Fibroblast of skin of back (primary cell): ENCODE measurements at regions not wholly inside any gene's neighbourhood (a gene's known extent, or its start where the extent isn't known, plus 50 kb on each side); places are given as distances from the start of the nearest gene placed in this dataset.
A peak's percentile ranks its signal among the peaks of the same experiment; 100 is the strongest.
"Not testable (repeated sequence)": the region's sequence is repeated elsewhere in the genome, so short reads cannot be mapped to it uniquely, and the experiment has no call there.

ENCODE experiments used
- DNase-seq: peaks from one replicate; pipeline ENCODE4 v3.0.0-alpha.2; 2013

DNA sequence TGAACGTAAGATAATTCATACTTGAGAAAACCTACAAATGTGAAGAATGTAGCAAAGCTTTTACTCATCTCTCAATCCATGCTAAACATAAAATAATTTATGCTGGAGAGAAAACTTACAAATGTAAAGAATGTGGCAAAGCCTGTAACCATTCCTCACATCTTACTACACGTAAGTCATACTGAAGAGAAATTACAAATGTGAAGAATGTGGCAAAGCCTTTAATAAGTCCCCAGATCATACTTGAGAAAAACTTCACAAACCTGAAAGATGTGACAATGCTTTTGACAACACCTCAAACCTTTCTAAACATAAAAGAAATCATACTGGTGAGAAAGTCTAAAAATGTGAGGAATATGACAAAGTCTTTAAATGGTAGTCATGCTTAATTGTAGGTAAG lies 89.4 kb downstream of the ZNF675 start:
- DNase-seq = no peak

DNA sequence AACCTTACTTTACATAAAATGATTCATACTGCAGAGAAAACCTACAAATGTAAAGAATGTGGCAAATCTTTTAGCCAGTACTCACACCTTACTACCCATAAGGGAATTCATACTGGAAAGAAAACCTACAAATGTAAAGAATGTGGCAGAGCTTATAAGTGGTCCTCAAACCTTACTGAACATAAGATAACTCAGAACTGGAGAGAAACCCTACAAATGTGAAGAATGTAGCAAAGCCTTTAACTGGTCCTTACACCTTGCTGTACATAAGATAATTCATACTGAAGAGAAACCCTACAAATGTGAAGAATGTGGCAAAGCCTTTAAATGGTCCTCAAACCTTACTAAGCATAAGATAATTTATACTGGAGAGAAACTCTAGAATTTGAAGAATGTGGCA lies 90.1 kb downstream of the ZNF675 start:
- DNase-seq = no peak

- DNase-seq = not testable (repeated sequence)
Observed at GRCh38 chr19:23594311-23594710, 92.7 kb downstream of the ZNF675 start.

GRCh38 chr19:23587546-23587945 lies 99.5 kb downstream of the ZNF675 start:
- no peak for DNase-seq

DNA sequence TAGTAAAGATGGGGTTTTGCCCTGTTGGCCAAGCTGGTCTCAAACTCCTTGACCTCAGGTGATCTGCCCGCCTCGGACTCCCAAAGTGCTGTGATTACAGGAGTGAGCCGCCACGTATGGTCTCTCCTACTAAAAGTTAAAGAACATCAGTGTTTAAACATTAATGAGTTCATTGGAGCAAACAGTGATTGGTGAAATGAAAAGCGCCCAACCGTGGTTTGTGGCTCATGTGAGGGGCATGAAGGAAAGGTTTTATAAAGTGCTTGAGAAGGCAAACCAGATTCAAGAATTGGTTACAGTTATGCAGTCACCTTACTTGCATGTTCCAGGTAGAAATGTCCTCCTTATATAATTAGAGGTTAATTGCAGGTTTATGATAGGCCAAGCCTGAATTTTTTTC lies 109.5 kb downstream of the ZNF675 start:
- DNase-seq = no peak

DNA sequence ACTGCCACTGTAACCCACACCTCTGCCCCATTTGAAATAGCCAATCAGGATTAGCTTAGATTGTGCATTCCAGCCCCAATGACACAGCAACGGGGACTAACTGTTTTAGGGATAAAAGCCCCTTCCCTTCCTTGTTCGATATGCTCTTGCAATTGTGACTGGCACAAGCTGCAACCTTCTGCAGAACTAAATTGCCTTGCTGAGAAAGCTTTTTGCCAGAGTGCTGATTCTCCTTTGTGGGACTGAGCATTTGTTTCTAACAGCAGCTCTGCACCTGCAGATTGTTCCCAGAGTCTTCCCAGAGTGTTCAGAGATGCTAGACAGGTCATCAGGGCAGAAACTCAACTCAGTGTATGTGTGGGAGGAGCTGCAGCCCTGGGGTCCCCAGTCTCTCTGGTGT lies 115.8 kb downstream of the ZNF675 start:
- DNase-seq = no peak

GRCh38 chr19:23568116-23568515 lies 118.9 kb downstream of the ZNF675 start:
- not testable (repeated sequence) for DNase-seq

- DNase-seq = no peak
Observed at GRCh38 chr19:23565256-23565655, 121.8 kb downstream of the ZNF675 start.

DNA sequence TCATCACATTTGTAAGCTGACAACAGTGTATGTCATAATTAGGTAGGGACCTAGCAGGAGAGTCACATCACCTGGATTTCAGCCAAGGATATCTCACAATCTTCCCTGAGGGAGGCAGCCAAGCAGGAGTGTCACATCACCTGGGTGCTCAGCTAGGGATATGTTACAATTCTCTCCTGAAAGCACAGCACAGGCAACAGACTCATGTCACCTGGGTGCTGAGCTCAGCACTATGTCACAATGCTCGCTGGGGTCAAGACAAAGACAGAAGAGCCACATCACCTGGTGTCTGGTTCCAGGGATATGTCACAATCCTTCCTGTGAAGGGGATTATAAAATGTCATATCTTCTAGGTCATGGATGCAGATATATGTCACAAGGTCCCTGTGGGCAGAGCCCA lies 123.7 kb downstream of the ZNF675 start:
- no peak for DNase-seq

DNA sequence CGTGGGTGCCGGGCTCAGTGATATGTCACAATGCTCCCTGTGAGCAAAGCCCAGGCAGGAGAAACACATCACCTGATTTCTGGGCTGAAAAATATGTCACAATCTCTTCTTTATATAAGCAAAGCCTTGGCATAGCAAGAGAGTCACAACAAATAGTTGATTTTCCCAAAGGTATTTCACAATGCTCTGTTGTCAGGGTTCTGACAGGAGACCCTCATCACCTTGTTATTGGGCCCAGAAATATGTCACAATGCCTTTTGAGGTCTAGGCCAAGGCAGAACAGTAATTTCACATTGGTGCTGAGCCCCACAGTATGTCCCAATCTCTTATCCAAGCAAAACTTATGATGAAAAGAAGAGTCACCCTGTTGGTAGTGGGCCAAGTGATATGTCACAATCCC lies 125.7 kb downstream of the ZNF675 start:
- no peak for DNase-seq

DNA sequence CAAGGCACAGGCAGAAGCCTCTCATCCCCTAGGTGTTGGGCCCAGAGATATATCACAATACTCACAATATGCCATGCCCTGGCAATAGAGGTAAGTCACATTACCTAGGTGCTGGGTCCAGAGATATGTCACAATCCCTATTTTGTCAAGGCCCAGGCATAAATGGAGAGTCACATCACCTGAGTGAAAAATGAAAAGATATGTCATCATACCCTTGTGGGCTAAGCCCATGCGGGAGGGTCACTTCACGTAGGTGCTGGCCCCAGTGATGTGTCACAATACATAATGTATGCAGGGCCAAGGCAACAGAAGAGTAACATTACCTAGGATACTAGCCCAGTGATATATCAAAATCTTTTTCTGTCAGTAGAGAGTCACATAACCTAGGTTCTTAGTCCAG lies 127.0 kb downstream of the ZNF675 start:
- DNase-seq = no peak

DNA sequence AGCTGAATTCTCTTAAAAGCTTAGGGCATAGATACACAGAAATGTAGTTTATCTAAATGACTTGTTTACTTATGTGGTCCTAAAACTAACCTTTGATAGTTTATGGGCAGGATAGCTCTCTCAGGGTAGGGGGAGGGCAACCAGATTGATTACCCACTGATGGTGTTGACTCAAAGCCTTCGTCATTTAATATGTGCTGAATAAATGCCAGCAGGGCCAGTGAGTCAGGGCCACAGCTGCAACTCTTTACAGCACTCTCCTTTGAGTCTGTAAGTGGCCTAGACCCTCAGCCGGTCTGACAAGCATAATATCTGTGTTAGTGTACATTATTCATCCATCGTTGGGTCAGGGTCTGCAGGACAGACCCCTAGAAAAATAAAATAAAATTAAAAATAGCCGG lies 128.5 kb downstream of the ZNF675 start:
- no peak for DNase-seq

- DNase-seq = no peak
Observed at GRCh38 chr19:23557381-23557780, 129.6 kb downstream of the ZNF675 start.

DNA sequence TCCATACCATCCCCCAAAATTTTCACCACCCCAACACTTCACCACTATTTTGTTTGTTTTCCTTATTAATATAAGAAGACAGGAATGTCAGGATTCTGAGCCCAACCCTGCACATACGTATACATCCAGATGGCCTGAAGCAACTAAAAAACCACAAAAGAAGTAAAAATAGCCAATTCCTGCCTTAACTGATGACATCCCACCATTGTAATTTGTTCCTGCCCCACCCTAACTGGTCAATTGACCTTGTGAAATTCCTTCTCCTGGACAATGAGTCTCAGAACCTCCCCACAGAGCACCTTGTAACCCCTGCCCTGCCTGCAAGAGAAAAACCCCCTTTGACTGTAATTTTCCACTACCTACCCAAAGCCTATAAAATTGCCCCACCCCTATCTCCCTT lies 132.5 kb downstream of the ZNF675 start:
- peak; percentile 5 for DNase-seq

DNA sequence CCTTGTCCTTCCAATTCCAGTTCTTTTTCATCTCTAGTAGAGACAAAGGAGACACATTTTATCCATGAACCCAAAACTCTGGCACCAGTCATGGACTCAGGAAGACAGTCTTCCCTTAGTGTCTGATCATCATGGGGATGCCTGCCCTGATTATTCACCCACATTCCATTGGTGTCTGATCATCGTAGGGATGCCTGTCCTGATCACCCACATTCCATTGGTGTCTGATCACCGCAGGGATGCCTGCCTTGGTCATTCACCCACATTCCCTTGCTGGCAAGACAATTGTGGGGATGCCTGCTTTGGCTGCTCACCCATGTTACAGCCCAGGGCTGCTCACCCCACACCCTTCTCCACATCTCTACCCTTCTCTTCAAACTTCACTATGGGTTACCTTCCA lies 136.9 kb downstream of the ZNF675 start:
- DNase-seq = peak; percentile 9

- no peak for DNase-seq
Observed at GRCh38 chr19:23547816-23548430, 139.1 kb downstream of the ZNF675 start.

- DNase-seq = no peak
Observed at GRCh38 chr19:23547156-23547555, 139.9 kb downstream of the ZNF675 start.

GRCh38 chr19:23543351-23543750 lies 143.7 kb downstream of the ZNF675 start:
- no peak for DNase-seq

GRCh38 chr19:23542562-23542961 lies 144.4 kb downstream of the ZNF675 start:
- no peak for DNase-seq

- DNase-seq = no peak
Observed at GRCh38 chr19:23541991-23542390, 145.0 kb downstream of the ZNF675 start.

DNA sequence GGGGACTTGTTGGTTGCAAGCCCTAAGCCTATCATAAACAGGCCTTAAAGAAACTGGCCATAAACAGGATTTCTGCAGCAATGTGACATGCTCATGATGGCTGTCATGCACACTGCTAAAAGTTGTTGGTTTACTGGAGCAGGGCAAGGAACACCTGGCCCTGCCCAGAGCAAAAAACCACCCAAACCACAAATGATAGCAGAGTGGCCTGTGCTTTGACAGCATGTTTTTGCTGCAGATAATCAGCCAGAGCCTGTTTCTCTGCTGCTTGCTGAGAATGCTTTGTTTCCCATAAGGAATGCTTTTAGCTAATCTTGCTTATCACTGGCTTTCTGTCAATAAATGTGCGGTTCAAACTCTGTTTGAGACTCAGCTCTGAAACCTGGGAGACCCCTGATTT lies 144.9 kb upstream of the ZNF91 start:
- DNase-seq = not testable (repeated sequence)

DNA sequence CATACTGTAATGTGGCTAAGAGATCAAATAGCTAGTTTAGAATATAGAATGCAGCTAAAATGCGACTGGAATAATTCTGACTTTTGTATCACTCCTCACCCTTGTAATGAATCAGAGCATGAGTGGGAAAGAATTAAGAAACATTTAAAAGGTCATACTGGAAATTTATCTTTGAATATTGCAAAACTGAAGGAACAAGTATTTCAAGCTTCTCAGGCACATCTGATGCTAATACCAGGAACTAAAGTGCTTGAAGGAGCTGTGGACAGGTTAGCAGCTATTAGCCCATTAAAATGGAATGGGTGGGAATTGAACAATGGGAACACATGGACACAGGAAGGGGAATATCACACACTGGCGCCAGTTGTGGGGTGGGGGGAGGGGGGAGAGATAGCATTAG lies 144.2 kb upstream of the ZNF91 start:
- DNase-seq = no peak

DNA sequence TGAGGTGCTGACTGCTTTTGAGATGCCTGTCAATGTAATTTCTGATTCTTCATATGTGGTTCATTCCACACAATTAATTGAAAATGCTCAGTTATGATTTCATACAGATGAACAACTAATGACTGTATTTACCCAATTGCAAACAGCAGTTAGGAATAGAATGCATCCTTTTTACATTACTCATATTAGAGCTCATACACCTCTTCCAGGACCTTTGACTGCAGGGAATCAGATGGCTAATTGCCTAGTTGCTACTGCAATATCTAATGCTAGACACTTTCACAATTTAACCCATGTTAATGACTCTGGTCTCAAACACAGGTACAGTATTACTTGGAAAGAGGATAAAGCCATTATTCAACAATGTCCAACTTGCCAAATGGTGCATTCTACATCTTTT lies 141.9 kb upstream of the ZNF91 start:
- not testable (repeated sequence) for DNase-seq

DNA sequence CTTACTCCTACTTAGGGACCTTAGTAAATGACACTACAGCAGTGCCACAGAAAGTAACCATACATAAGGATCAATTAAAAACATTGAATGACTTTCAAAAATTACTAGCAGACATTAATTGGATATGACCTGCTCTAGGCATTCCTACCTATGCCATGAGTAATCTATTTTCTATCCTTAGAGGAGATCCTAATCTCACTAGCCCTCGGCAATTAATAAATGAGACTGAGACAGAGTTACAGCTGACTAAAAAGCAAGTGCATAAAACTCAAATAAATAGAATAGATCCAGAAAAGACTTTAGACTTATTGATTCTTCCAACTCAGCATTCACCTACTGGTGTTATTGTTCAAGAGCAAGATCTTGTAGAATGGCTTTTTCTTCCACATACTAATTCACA lies 141.1 kb upstream of the ZNF91 start:
- not testable (repeated sequence) for DNase-seq

GRCh38 chr19:23535901-23536300 lies 140.6 kb upstream of the ZNF91 start:
- not testable (repeated sequence) for DNase-seq
